ENCODE measurements at regions not wholly inside any gene's neighbourhood (a gene's known extent, or its start where the extent isn't known, plus 50 kb on each side); places are given as distances from the start of the nearest gene placed in this dataset.
"Not testable (repeated sequence)": the region's sequence is repeated elsewhere in the genome, so short reads cannot be mapped to it uniquely, and the experiment has no call there.

GRCh38 chr22:47355776-47356510, 593.5 kb downstream of the TBC1D22A start:
- H3K4me3 ChIP-seq (ENCODE audit: low read length) = no peak overlapping the region
- TF ChIP-seq, protein P1, sequence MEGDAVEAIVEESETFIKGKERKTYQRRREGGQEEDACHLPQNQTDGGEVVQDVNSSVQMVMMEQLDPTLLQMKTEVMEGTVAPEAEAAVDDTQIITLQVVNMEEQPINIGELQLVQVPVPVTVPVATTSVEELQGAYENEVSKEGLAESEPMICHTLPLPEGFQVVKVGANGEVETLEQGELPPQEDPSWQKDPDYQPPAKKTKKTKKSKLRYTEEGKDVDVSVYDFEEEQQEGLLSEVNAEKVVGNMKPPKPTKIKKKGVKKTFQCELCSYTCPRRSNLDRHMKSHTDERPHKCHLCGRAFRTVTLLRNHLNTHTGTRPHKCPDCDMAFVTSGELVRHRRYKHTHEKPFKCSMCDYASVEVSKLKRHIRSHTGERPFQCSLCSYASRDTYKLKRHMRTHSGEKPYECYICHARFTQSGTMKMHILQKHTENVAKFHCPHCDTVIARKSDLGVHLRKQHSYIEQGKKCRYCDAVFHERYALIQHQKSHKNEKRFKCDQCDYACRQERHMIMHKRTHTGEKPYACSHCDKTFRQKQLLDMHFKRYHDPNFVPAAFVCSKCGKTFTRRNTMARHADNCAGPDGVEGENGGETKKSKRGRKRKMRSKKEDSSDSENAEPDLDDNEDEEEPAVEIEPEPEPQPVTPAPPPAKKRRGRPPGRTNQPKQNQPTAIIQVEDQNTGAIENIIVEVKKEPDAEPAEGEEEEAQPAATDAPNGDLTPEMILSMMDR (IDR thresholded peaks at IDR 0.05; ENCODE audit: insufficient read depth, low read depth, low read length, missing control alignments) = no peak
- no peak for DNase-seq (ENCODE audit: low read depth)

GRCh38 chr22:47355388-47355725, 592.9 kb downstream of the TBC1D22A start:
- H3K4me3 ChIP-seq (ENCODE audit: low read length) = no peak overlapping the region
- DNase-seq (ENCODE audit: low read depth) = no peak
- TF ChIP-seq, protein P1 (IDR thresholded peaks at IDR 0.05; ENCODE audit: insufficient read depth, low read depth, low read length, missing control alignments) = no peak

DNA sequence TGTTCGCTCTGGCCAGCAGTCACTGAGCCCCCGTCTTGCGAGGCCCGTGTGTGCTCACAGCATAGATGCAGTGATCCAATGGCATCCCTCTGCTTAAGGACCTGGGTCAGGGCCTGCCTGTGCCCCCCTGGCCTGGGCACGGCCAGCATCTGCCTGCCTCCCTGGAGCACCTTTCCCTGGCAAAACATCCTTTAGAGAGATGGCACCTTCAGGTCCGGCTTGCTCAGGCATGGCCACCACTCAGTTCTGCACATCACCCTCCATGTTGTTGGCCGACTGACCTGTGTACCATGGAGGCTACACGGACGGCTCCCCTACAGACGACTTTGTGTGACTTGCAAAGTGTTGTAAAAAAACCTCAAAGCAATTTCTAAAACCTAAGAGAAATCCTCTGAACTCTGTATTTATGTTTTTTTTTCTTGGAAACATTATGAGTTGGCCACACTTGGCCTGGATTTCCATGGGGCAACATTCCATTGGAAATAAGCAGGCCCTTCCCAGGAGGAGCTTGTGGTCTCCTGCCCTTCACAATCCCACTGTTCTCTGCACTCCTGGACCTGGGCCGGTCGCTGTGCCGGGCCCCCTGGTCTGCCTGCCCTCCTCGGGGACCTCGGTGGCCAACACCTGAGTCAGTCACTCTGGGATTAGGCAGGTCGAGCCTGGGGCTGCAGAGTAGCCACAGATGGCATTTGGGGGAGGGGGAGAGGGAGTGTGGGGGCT, 592.4 kb downstream of the TBC1D22A start:
- DNase-seq (ENCODE audit: low read depth) = no peak
- H3K4me3 ChIP-seq (ENCODE audit: low read length) = no peak overlapping the region
- TF ChIP-seq, protein P1 (IDR thresholded peaks at IDR 0.05; ENCODE audit: insufficient read depth, low read depth, low read length, missing control alignments) = no peak

DNA sequence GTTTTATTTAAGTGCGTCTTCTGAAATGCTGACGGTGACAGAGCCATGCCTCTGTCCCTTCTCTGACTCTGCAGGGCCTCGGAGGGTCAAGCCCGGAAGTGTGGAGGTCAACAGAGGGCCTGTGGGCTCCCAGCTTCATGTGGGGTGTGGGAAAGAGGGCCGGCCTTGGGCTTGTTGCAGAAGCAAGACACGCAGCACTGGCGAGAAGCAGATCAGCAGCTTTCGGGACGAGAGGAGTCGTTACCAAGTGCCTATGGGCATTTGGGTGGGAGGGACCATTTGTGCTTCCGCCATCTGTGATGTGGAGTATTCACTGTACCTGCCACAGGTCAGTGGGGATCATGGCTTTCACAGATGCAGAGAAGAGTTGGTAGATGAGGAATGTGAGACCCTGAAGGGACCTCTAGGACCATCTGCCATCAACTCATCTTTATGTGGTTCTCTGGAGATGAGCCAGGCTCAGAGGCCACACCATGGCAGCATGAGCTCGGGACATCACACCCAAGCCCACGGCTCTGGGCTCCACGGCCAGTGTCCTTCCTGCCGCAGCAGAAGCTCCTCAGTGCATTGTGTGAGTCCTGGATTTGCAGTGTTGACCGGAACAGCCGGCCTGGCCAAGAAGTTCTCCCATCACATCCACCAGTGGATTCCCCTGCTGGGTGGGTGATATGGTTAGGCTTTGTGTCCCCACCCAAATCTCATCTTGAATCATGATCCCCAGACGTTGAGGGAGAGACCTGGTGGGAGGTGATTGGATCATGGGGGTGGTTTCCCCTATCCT, 590.7 kb downstream of the TBC1D22A start:
- H3K4me3 ChIP-seq (ENCODE audit: low read length) = no peak overlapping the region
- TF ChIP-seq, protein P1 (IDR thresholded peaks at IDR 0.05; ENCODE audit: insufficient read depth, low read depth, low read length, missing control alignments) = no peak
- DNase-seq (ENCODE audit: low read depth) = no peak

- TF ChIP-seq, protein P1 (IDR thresholded peaks at IDR 0.05; ENCODE audit: insufficient read depth, low read depth, low read length, missing control alignments) = no peak
- no peak for DNase-seq (ENCODE audit: low read depth)
- H3K4me3 ChIP-seq (ENCODE audit: low read length) = no peak overlapping the region
These were observed 589.6 kb downstream of the TBC1D22A start for GRCh38 chr22:47351836-47352579.

DNA sequence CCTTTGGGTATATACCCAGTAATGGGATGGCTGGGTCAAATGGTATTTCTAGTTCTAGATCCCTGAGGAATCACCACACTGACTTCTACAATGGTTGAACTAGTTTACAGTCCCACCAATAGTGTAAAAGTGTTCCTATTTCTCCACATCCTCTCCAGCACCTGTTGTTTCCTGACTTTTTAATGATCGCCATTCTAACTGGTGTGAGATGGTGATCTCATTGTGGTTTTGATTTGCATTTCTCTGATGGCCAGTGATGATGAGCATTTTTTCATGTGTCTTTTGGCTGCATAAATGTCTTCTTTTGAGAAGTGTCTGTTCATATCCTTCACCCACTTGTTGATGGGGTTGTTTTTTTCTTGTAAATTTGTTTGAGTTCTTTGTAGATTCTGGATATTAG, 583.8 kb downstream of the TBC1D22A start:
- DNase-seq (ENCODE audit: low read depth); H3K4me3 ChIP-seq (ENCODE audit: low read length): not testable (repeated sequence)

GRCh38 chr22:47345025-47345424, 582.6 kb downstream of the TBC1D22A start:
- TF ChIP-seq, protein P1 (IDR thresholded peaks at IDR 0.05; ENCODE audit: insufficient read depth, low read depth, low read length, missing control alignments) = no peak
- H3K4me3 ChIP-seq (ENCODE audit: low read length) = no peak overlapping the region
- no peak for DNase-seq (ENCODE audit: low read depth)

All from epithelial cell of esophagus (primary cell).